ENCODE measurements at regions not wholly inside any gene's neighbourhood (a gene's known extent, or its start where the extent isn't known, plus 50 kb on each side); places are given as distances from the start of the nearest gene placed in this dataset.

DNA sequence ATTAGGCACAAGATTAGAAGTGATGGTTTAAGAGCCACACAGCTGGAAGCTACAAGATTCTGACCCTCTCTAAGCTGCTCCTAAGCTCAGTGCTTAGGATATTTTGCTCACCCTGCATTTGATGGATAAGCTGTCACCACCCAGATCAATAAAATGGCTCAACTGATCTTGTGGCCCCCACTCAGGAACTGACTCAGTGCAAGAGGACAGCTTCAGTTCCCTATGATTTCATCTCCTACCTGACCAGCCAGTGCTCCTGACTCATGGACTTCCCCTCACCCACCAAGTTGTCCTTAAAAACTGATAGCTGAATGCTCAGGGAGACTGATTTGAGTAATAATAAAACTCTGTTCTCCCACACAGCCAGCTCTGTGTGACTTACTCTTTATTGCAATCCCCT lies 833.8 kb downstream of the GRID1 start:
- H3K27ac ChIP-seq: no peak overlapping the region
- TF ChIP-seq, protein P1, sequence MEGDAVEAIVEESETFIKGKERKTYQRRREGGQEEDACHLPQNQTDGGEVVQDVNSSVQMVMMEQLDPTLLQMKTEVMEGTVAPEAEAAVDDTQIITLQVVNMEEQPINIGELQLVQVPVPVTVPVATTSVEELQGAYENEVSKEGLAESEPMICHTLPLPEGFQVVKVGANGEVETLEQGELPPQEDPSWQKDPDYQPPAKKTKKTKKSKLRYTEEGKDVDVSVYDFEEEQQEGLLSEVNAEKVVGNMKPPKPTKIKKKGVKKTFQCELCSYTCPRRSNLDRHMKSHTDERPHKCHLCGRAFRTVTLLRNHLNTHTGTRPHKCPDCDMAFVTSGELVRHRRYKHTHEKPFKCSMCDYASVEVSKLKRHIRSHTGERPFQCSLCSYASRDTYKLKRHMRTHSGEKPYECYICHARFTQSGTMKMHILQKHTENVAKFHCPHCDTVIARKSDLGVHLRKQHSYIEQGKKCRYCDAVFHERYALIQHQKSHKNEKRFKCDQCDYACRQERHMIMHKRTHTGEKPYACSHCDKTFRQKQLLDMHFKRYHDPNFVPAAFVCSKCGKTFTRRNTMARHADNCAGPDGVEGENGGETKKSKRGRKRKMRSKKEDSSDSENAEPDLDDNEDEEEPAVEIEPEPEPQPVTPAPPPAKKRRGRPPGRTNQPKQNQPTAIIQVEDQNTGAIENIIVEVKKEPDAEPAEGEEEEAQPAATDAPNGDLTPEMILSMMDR (IDR thresholded peaks at IDR 0.05; ENCODE audit: low read depth, low read length, missing control alignments): no peak
- in situ Hi-C loops (cut with HindIII; ENCODE audit: low pct_ligation_motif_present, low sequenced_read_pairs): no loop called here
- H3K36me3 ChIP-seq (replicated peaks): no peaks in the 10 kb centered on the region
- H3K4me3 ChIP-seq (ENCODE audit: low read depth, low read length): no peak overlapping the region
- no peaks in the 10 kb centered on the region for H3K27me3 ChIP-seq (replicated peaks)
- no peak for DNase-seq

DNA sequence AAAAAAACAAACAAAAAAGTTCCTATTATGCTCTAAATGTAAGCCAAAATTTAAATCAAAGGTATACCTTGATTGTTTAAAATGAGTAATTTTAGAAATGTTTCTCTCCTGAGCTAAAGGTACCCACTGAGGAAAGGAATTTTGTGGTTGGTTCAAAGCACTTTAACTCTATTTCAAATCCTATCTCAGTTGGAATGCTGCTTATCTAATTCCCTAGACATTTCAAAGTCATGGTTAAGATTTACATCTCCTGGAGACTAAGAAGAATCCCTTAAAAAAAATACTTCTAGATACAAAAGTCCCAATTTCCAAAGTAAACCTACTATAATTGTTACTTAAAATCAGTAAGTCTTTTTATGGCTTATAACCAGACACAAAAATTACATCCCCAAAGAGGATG lies 830.7 kb downstream of the GRID1 start:
- H3K4me3 ChIP-seq (ENCODE audit: low read depth, low read length): no peak overlapping the region
- in situ Hi-C loops (cut with HindIII; ENCODE audit: low pct_ligation_motif_present, low sequenced_read_pairs): no loop called here
- no peaks in the 10 kb centered on the region for H3K36me3 ChIP-seq (replicated peaks)
- DNase-seq: no peak
- no peak overlapping the region for H3K27ac ChIP-seq
- no peaks in the 10 kb centered on the region for H3K27me3 ChIP-seq (replicated peaks)
- TF ChIP-seq, protein P1 (IDR thresholded peaks at IDR 0.05; ENCODE audit: low read depth, low read length, missing control alignments): no peak

DNA sequence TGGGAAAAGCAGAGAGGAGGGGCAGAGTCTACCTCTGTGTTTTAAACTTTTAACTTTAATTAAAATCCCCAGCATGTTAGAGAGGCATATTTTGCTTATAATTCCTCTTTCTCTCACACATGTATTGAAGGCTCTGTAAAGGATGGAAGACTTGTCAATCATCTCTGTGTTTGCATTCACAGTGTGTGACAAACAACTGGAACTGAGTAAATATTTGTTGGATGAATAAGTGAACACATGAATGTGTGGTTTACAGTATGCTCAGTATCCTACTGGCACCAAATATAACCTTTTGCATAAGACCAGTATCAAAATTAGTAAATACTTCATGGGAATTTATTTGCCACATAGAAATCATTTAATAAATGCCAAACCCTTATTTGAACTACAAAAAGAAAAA lies 829.0 kb downstream of the GRID1 start:
- Histone ChIP-seq H3K27ac (no peak overlapping the region), H3K27me3 (replicated peaks) (no peaks in the 10 kb centered on the region), H3K4me3 (ENCODE audit: low read depth, low read length) (no peak overlapping the region), H3K36me3 (replicated peaks) (no peaks in the 10 kb centered on the region)
- TF ChIP-seq, protein P1 (IDR thresholded peaks at IDR 0.05; ENCODE audit: low read depth, low read length, missing control alignments): no peak
- no peak for DNase-seq
- in situ Hi-C loops (cut with HindIII; ENCODE audit: low pct_ligation_motif_present, low sequenced_read_pairs): no loop called here

DNA sequence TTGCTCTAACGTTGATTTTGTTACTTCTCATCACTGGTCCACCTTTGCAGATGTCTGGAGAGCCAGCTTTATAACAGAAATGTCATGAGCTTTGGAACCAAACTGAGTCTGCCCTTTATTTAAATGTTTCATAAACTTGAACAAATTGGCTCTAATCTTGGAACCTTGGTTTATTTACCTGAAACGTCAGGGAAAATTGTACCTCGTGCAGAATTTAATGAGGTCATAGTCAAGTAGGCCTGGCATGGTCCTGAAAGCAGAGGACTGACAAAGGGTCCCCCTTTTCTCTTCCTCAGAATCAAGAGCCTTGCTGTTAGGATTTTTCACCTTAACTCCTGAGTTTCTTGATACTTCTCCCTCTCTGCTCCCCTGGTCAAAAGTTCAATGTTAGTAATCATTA lies 828.0 kb downstream of the GRID1 start:
- Histone ChIP-seq H3K27ac (no peak overlapping the region), H3K4me3 (ENCODE audit: low read depth, low read length) (no peak overlapping the region), H3K36me3 (replicated peaks) (no peaks in the 10 kb centered on the region), H3K27me3 (replicated peaks) (no peaks in the 10 kb centered on the region)
- no peak for DNase-seq
- TF ChIP-seq, protein P1 (IDR thresholded peaks at IDR 0.05; ENCODE audit: low read depth, low read length, missing control alignments): no peak
- in situ Hi-C loops (cut with HindIII; ENCODE audit: low pct_ligation_motif_present, low sequenced_read_pairs): no loop called here

GRCh38 chr10:85542152-85542551 lies 824.4 kb downstream of the GRID1 start:
- H3K27ac ChIP-seq: no peak overlapping the region
- no peaks in the 10 kb centered on the region for H3K36me3 ChIP-seq (replicated peaks)
- H3K27me3 ChIP-seq (replicated peaks): no peaks in the 10 kb centered on the region
- no peak for DNase-seq
- in situ Hi-C loops (cut with HindIII; ENCODE audit: low pct_ligation_motif_present, low sequenced_read_pairs): no loop called here
- TF ChIP-seq, protein P1 (IDR thresholded peaks at IDR 0.05; ENCODE audit: low read depth, low read length, missing control alignments): no peak
- H3K4me3 ChIP-seq (ENCODE audit: low read depth, low read length): no peak overlapping the region

- TF ChIP-seq, protein P1 (IDR thresholded peaks at IDR 0.05; ENCODE audit: low read depth, low read length, missing control alignments): no peak
- no peaks in the 10 kb centered on the region for H3K27me3 ChIP-seq (replicated peaks)
- H3K4me3 ChIP-seq (ENCODE audit: low read depth, low read length): no peak overlapping the region
- no peak overlapping the region for H3K27ac ChIP-seq
- H3K36me3 ChIP-seq (replicated peaks): no peaks in the 10 kb centered on the region
- in situ Hi-C loops (cut with HindIII; ENCODE audit: low pct_ligation_motif_present, low sequenced_read_pairs): no loop called here
- DNase-seq: no peak
Observed at GRCh38 chr10:85542936-85543730, 823.5 kb downstream of the GRID1 start.
